Endothelial cell of umbilical vein (primary cell): ENCODE measurements at regions not wholly inside any gene's neighbourhood (a gene's known extent, or its start where the extent isn't known, plus 50 kb on each side); places are given as distances from the start of the nearest gene placed in this dataset.

Source experiments
- BruUV-seq: library from RNA; stranded (reverse); fragments of 400-500 nt; replicated peaks from 2 replicates; lab custom pipeline; 2021; lab: Mats Ljungman, UMichigan
- CTCF ChIA-PET: fragments of 300-600, 350-600 bp; sonication (Branson Sonifier 250); formaldehyde crosslinking; loops from one replicate; lab custom pipeline; 2021; ENCODE audit warnings: antibody characterized with exemption, inconsistent platforms; lab: Charles Lee
- POLR2A ChIA-PET: fragments of 300-600, 350-600 bp; sonication (Branson Sonifier 250); formaldehyde crosslinking; loops from one replicate; lab custom pipeline; 2021; ENCODE audit warnings: antibody characterized with exemption, inconsistent platforms; lab: Charles Lee
- DNase-seq: peaks from one replicate; pipeline ENCODE4 v3.0.0-alpha.2; 2011; ENCODE audit warnings: low read depth, low spot score
- FAIRE-seq: peaks from 2 replicates; lab custom pipeline; 2011; peaks lifted over from hg19 to GRCh38; lab: Jason Lieb, UNC
- H2AFZ ChIP-seq: 2 replicates; pipeline ENCODE4 v1.6.0; 2012; ENCODE audit warnings: low read depth, low read length, control low read depth, inconsistent platforms
- H3K27ac ChIP-seq: 2 replicates; pipeline ENCODE4 v1.5.1; 2011; ENCODE audit warnings: low read depth, mild to moderate bottlenecking, control low read depth, low read length, moderate library complexity; ENCODE audit not compliant: insufficient read depth
- H3K27me3 ChIP-seq, 2 experiments: 2 replicates each; pipeline versions ENCODE4 v1.6.0 to v1.6.1; 2011; ENCODE audit warnings: low read length in 2 of 2, mixed read lengths in 1 of 2; ENCODE audit not compliant: control insufficient read depth in 2 of 2, insufficient read depth in 2 of 2
- H3K36me3 ChIP-seq, 2 experiments: 2 replicates in 1 of 2; 3 replicates in 1 of 2; pipeline ENCODE4 v1.5.1; 2011; ENCODE audit warnings: low read length in 2 of 2, mild to moderate bottlenecking in 1 of 2, moderate library complexity in 1 of 2; ENCODE audit not compliant: control insufficient read depth in 2 of 2, insufficient read depth in 2 of 2; ENCODE audit errors: extremely low read depth in 1 of 2
- H3K4me1 ChIP-seq: 3 replicates; pipeline ENCODE4 v1.5.1; 2011; ENCODE audit warnings: mild to moderate bottlenecking, low read length; ENCODE audit not compliant: control insufficient read depth, insufficient read depth; ENCODE audit errors: extremely low read depth
- H3K4me2 ChIP-seq: 2 replicates; pipeline ENCODE4 v1.6.1; 2011; ENCODE audit warnings: low read length, control low read depth, mixed read lengths; ENCODE audit not compliant: insufficient read depth
- H3K4me3 ChIP-seq, 3 experiments: fragments of 200-600 bp in 1 of 3; sonication (generic), shearing (Covaris generic) in 1 of 3; replicated peaks in 1 of 3; 2 replicates each; pipeline ENCODE4 v1.5.1; 2011 to 2016; ENCODE audit warnings: control low read depth in 3 of 3, low read length in 3 of 3, mild to moderate bottlenecking in 2 of 3, inconsistent platforms in 1 of 3, low read depth in 1 of 3, moderate library complexity in 1 of 3; ENCODE audit not compliant: insufficient read depth in 1 of 3
- H3K79me2 ChIP-seq: 2 replicates; pipeline ENCODE4 v1.6.0; 2012; ENCODE audit warnings: low read length, inconsistent platforms; ENCODE audit not compliant: control insufficient read depth, insufficient read depth
- H3K9ac ChIP-seq: replicated peaks from 2 replicates; pipeline ENCODE3; 2011; ENCODE audit warnings: low read length, control low read depth; ENCODE audit not compliant: insufficient read depth; ENCODE audit errors: extremely low read depth
- H3K9me1 ChIP-seq: replicated peaks from 3 replicates; pipeline ENCODE4 v1.6.0; 2011; ENCODE audit warnings: mild to moderate bottlenecking, low read length; ENCODE audit not compliant: control insufficient read depth, insufficient read depth; ENCODE audit errors: extremely low read depth
- H3K9me3 ChIP-seq: replicated peaks from 2 replicates; pipeline ENCODE4 v1.5.1; 2012; ENCODE audit warnings: low read length, inconsistent platforms; ENCODE audit not compliant: control insufficient read depth, insufficient read depth
- H4K20me1 ChIP-seq: replicated peaks from 2 replicates; pipeline ENCODE3; 2011; ENCODE audit warnings: mild to moderate bottlenecking, low read length; ENCODE audit not compliant: control insufficient read depth, insufficient read depth; ENCODE audit errors: extremely low read depth
- CTCF ChIP-seq, 2 donors: IDR thresholded peaks; 1 replicate in 1 of 2; 2 replicates in 1 of 2; pipeline ENCODE4 v1.5.1; 2011; ENCODE audit warnings: low read length in 2 of 2, mild to moderate bottlenecking in 2 of 2, moderate library complexity in 2 of 2, control low read depth in 1 of 2, inconsistent platforms in 1 of 2, low read depth in 1 of 2; ENCODE audit not compliant: insufficient read depth in 1 of 2; ENCODE audit errors: extremely low read depth in 1 of 2
- EZH2 ChIP-seq: IDR thresholded peaks from 2 replicates; pipeline ENCODE4 v1.6.1; 2012; ENCODE audit warnings: borderline replicate concordance, low read depth, mild to moderate bottlenecking, moderate library complexity, low read length, inconsistent platforms; ENCODE audit not compliant: severe bottlenecking
- FOS ChIP-seq: IDR thresholded peaks from 2 replicates; pipeline ENCODE4 v1.6.1; 2011; ENCODE audit warnings: mild to moderate bottlenecking, low read length, moderate library complexity, borderline replicate concordance; ENCODE audit not compliant: insufficient read depth
- GATA2 ChIP-seq: IDR thresholded peaks from 2 replicates; pipeline ENCODE4 v1.7.0; 2011; ENCODE audit warnings: low read depth, mild to moderate bottlenecking, moderate library complexity, mixed read lengths, low read length; ENCODE audit not compliant: insufficient read length, insufficient read depth
- JUN ChIP-seq: IDR thresholded peaks from 2 replicates; pipeline ENCODE4 v1.6.1; 2011; ENCODE audit warnings: borderline replicate concordance, low read depth; ENCODE audit not compliant: insufficient read length, insufficient read depth
- MAX ChIP-seq: IDR thresholded peaks from 2 replicates; pipeline ENCODE4 v1.6.1; 2011; ENCODE audit not compliant: insufficient read depth, insufficient read length
- MYC ChIP-seq: IDR thresholded peaks from one replicate; pipeline ENCODE4 v1.6.1; 2011; ENCODE audit warnings: mild to moderate bottlenecking, low read depth, low read length
- POLR2A ChIP-seq: IDR thresholded peaks from 2 replicates; pipeline ENCODE4 v1.6.1; 2012; ENCODE audit warnings: low read depth, mild to moderate bottlenecking, control low read depth, low read length
- POLR2AphosphoS5 ChIP-seq: IDR thresholded peaks from 2 replicates; pipeline ENCODE4 v1.6.1; 2012; ENCODE audit warnings: low read depth, mild to moderate bottlenecking, control low read depth, low read length, moderate library complexity; ENCODE audit not compliant: insufficient read depth
- dilution Hi-C: fragments of 300-500 bp; cut with MboI; formaldehyde crosslinking; loops from one replicate; pipeline ENCODE4 v1.15.0; 2019; ENCODE audit warnings: low sequenced_read_pairs; ENCODE audit not compliant: extremely low pct_ligation_motif_present
- intact Hi-C: fragments of 100-400 bp; cut with micrococcal nuclease; formaldehyde crosslinking; loops from one replicate; pipeline ENCODE4 v1.10.0; 2022

GRCh38 chr2:125274718-125275117, 1249.6 kb downstream of the CNTNAP5 start:
- dilution Hi-C loops: no loop called here
- no peaks in the 10 kb centered on the region for H3K27me3 ChIP-seq
- no peaks in the 10 kb centered on the region for H4K20me1 ChIP-seq
- no peak overlapping the region for H3K27ac ChIP-seq
- POLR2A ChIA-PET: no interaction called here
- intact Hi-C loops: no loop called here
- no peaks in the 10 kb centered on the region for H3K79me2 ChIP-seq
- CTCF ChIA-PET: no interaction called here
- no peak for TF ChIP-seq MAX
- no peak for TF ChIP-seq POLR2AphosphoS5
- no peak for TF ChIP-seq POLR2A
- no peak for TF ChIP-seq EZH2
- TF ChIP-seq MYC: no peak
- no peak for TF ChIP-seq FOS
- TF ChIP-seq JUN: no peak
- H3K9me1 ChIP-seq: no peaks in the 10 kb centered on the region
- peaks cover 2% of the 10 kb centered on the region for H3K9me3 ChIP-seq
- FAIRE-seq: no peak
- H3K4me1 ChIP-seq: no peaks in the 10 kb centered on the region
- no TSS peak for BruUV-seq
- H3K4me3 ChIP-seq: no peak overlapping the region
- no peaks in the 10 kb centered on the region for H3K36me3 ChIP-seq
- H3K4me2 ChIP-seq: no peak overlapping the region
- H3K9ac ChIP-seq: no peak overlapping the region
- no peak overlapping the region for H2AFZ ChIP-seq
- no peak for DNase-seq

DNA sequence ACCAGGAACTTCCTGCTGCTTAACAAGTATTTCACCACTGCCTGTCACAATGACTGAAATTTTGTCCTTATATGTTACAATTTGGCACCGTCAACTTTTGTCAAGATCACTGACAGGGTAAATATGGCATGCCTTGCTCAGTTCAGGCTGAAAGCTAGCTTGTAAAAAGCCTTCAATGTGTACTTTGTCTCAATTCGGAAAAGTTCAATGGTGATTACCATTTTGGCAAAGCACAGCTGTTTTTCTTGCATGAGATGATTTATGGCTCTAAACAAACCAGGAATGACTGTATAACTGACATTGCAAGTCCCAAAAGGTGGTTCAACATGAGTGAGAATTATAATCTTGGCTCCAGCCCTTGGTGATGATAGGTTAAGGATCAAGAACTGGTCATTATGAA, 1255.2 kb downstream of the CNTNAP5 start:
- Histone ChIP-seq H3K4me1 (no peaks in the 10 kb centered on the region), H4K20me1 (no peaks in the 10 kb centered on the region), H3K4me2 (no peak overlapping the region), H3K27me3 (no peaks in the 10 kb centered on the region), H3K27ac (no peak overlapping the region), H3K9me3 (peaks cover 2% of the 10 kb centered on the region), H2AFZ (no peak overlapping the region), H3K9me1 (no peaks in the 10 kb centered on the region), H3K79me2 (no peaks in the 10 kb centered on the region), H3K36me3 (no peaks in the 10 kb centered on the region), H3K4me3 (no peak overlapping the region), H3K9ac (no peak overlapping the region)
- BruUV-seq: no TSS peak
- no peak for TF ChIP-seq POLR2AphosphoS5
- no peak for TF ChIP-seq GATA2
- TF ChIP-seq EZH2: no peak
- TF ChIP-seq FOS: no peak
- TF ChIP-seq POLR2A: no peak
- no peak for TF ChIP-seq MYC
- no peak for TF ChIP-seq JUN
- no peak for TF ChIP-seq CTCF (IDR thresholded peaks at IDR 0.05; ENCODE audit: extremely low read depth in 1 of 2, insufficient read depth in 1 of 2, low read depth in 1 of 2, low read length in 2 of 2)
- TF ChIP-seq MAX: no peak
- intact Hi-C loops: no loop called here
- ChIA-PET POLR2A (no interaction called here), CTCF (no interaction called here)
- FAIRE-seq (no peak), DNase-seq (no peak)
- dilution Hi-C loops: no loop called here
